COR-L47 (cell line): ENCODE measurements at regions not wholly inside any gene's neighbourhood (a gene's known extent, or its start where the extent isn't known, plus 50 kb on each side); places are given as distances from the start of the nearest gene placed in this dataset.
A peak's percentile ranks its signal among the peaks of the same experiment; 100 is the strongest.

ENCODE experiments used
- DNase-seq: peaks from one replicate; lab custom pipeline; 2025; lab: John Stamatoyannopoulos, UW

DNA sequence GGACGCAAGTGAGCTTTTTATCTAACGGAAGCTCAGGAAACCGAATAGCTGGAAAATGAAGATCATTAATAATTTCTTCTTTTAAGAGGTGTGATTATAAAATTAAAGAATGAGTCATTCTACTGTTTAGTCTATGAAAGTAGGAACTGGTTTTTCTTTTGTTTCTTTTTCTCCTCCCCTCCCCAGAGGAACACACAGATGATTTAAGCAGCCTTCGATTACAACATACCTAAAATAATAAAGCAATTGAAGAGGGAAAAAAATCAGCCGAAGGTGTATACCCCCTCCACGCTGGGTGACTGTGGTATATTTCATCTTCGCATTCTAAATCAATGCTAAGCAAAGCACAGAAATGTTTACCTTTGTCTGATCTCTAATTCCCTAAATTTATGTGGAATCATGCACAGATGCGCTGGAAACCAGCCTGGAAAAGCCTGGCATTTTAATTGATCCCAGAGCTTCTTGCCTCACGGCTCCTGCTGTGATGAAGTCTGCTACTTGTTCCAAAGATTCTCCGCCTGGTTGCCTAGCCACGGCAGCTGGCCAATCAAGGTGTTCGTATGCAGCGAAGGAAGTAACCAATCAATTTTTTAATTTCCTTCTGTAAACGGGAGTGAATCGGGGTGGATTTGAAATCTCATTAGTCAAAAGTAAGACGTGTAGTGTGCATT, 133.9 kb downstream of the FANCF start:
- peak; percentile 45 for DNase-seq

DNA sequence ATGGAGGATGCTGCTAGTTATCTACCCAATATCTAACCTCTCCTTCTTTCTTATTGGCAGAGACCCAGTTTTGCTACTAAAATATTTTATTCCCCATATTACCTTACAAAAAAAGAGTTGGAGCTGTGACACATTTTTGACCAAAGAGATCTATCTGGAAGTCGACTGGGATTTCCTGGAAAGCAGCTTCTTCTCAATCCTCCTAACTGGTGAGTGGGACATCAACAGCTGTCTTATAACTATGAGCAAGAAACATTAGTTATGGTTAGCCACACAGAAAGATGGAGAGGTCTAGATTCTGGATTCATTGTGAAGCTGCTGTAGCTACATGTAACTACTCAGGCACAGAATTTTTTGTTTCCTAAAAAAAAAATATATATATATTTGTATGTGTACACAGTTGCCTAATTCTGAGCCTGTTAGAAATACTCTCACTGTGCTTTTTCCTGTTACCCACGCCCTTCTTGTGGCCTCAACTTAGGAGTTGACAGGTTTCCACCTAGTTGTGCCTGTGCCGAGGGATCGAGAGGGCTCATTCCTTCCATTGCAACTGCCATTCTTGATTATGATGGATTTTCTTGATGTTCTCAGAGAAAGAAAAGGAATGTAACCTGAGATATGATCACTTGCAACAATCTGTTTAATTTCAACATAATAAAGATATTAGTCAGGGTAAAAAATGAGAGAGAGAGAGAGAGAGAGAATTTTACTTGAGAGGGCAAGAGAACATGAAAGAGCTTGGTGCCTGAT, 142.0 kb downstream of the SLC17A6 start:
- DNase-seq: no peak

GRCh38 chr11:22479208-22479607, 141.0 kb downstream of the SLC17A6 start:
- no peak for DNase-seq

DNA sequence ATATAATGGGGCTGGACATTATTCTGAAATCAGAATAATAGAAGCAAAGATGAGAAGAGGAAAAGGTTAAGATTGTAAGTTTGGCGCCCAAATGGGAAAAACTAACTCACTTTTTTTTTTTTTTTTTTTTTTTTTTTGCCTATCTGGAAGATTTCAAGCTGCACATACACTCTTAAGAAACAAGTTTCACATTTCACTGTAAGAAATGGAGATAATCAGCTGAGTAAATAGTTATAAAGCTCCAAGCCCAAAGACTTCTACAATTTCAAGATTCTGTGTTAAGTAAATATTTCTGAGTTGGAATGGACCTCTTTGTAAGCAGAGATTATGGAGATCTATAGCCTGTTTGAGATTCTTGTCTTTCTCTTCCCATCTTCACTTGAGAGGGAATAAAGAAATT, 140.0 kb downstream of the SLC17A6 start:
- no peak for DNase-seq

- no peak for DNase-seq
Measured at GRCh38 chr11:22477312-22477711, 139.1 kb downstream of the SLC17A6 start.

DNA sequence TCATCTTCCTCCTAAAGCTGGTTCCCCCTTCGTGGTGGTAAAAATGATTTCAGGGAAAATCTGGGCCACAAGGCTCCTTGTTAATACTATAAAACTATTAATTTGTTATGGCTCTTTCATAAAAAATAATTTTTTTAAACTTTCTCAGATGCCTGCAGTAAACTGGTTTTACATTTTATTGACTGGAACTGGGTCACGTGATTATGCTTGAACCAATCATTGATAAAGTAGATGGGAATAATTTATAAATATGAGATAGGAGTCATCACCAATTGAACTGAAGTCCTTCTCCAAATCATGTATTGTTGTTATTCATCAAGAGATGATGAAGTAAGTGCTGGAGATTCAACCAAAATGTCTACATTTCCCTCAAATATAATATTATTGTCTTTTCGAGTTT, 138.4 kb downstream of the SLC17A6 start:
- DNase-seq: no peak

DNA sequence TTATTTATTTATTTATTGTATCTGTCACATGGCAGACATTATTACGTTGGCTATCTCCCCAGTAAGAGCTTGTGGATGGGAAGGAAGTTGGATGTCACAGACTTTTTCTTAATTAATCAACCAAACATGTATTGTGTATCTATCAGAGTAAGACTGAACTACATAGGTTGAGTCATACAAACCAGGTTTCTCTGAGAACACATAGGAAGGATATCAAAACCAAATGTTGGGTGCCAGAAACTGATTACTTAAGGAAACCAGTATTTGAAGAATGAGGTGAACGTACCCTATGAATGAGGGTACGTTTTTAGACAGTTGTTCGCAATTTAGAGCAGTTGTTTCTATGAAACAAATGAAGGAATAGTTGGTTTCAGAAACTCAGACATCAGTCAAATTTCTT, 136.4 kb downstream of the SLC17A6 start:
- no peak for DNase-seq

GRCh38 chr11:22473586-22473985, 135.4 kb downstream of the SLC17A6 start:
- DNase-seq: no peak

DNA sequence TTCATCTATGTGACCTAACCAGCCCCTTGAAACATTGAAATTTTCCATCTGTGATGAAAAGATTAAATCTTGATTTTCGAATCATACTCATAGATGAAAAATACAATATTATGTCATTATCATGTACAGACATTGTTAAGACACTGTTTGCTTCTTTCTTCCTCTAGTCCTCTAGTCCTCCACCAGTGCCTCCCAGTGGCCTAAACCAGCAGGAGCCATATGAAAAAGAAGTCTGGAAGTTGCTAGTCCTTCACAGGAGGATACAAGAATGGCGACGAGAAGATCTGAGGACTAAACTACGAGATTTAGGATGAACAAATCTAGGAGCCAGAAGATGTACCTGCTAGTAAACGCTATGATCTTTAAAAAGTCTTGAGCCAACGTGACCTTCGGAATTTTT, 134.1 kb downstream of the SLC17A6 start:
- DNase-seq: no peak

- DNase-seq: no peak
Measured at GRCh38 chr11:22471385-22471784, 133.2 kb downstream of the SLC17A6 start.

DNA sequence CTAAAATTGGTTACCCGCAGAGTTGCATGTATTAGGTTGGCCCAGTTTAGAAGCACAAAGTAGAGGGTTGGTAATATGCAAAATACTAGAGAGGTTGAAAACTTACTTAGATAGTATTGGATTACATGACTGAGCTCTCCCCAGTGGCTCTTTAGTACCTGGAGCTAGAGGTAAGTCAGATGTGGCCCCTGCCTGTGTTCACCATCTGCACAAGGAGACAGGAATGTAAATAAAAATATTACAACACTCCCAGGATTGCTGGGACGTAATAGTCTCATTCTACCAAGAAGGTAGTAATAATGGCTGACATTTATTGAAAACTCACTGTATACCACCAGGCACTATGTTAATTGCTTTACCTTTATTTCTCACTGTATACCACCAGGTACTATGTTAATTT, 129.6 kb downstream of the SLC17A6 start:
- no peak for DNase-seq

DNA sequence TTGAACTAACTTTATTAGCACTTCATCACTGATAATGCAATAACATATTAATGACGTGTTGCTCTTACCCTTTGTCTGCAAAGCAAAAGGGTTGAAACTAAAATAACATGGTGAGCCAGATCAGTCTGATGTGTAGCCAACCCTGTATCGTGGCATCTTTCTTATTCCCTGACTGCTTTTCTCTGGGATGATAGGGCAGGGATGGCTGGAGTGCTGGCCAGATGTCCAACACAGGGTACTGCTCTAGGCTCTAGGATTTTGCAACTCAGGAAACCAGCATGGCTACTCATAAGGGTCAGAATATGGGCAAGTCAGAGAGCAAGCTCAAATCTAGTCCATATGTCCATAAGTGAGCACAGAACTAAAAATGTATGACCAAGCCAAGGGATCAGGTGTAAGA, 129.1 kb downstream of the SLC17A6 start:
- DNase-seq: no peak

- DNase-seq: no peak
Measured at GRCh38 chr11:22466809-22467208, 128.6 kb downstream of the SLC17A6 start.

DNA sequence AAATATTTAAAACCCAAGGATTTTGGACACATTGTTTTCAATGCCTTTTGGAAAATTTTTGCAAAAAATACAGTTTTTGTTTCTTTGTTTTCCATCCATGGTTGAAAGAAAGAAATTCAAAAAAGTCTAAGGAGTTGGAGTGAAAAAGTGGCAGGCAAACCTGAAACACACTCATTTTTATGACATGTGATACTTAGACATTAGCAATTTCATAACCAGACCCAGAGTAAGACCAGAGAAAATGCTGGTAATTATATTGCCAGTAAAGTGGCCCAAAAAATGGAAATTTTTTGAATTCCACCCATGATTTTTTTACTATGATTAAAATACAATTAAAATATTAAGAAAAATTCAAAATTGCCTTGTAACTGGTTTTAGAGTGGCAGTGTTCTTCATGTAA, 128.2 kb downstream of the SLC17A6 start:
- no peak for DNase-seq

GRCh38 chr11:22465620-22466019, 127.4 kb downstream of the SLC17A6 start:
- no peak for DNase-seq

DNA sequence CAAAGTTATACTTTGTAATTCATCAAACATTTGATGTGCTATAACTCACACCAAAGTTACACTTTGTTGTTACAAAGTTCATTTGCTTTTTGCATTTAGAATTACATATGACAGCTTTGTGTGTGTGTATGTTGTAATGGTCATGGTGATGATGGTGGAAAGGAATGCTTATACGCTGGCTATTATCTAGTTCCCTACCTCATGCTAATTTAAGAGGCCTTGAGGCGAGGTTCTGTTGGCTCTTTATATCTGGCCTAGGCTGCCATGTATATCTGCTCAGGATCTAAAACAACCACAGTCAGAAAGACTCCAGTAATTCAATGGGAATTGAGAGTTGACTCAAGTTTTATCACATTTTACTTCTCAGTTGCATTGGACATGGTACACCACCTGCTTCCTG, 123.4 kb downstream of the SLC17A6 start:
- DNase-seq: no peak

DNA sequence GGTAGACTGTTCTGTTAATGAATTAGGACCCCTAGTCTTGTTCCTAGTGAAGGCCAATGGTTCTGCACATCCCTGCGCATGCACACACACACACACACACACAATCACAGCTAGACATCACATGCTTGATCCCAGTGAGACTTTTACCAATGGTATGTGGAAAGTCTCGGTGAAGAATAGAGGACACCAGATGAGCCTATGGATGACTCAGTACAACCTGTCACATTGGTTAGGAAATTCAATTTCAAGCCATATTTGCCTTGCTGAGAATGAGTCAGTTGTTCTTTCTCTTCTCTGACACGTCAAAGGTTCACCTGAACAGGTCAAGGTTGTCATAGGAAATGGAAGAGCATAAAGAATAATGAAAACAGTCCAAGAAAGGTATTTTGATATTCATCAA, 122.0 kb downstream of the SLC17A6 start:
- DNase-seq: no peak

GRCh38 chr11:22459048-22459447, 120.9 kb downstream of the SLC17A6 start:
- no peak for DNase-seq

GRCh38 chr11:22458161-22458560, 120.0 kb downstream of the SLC17A6 start:
- no peak for DNase-seq

DNA sequence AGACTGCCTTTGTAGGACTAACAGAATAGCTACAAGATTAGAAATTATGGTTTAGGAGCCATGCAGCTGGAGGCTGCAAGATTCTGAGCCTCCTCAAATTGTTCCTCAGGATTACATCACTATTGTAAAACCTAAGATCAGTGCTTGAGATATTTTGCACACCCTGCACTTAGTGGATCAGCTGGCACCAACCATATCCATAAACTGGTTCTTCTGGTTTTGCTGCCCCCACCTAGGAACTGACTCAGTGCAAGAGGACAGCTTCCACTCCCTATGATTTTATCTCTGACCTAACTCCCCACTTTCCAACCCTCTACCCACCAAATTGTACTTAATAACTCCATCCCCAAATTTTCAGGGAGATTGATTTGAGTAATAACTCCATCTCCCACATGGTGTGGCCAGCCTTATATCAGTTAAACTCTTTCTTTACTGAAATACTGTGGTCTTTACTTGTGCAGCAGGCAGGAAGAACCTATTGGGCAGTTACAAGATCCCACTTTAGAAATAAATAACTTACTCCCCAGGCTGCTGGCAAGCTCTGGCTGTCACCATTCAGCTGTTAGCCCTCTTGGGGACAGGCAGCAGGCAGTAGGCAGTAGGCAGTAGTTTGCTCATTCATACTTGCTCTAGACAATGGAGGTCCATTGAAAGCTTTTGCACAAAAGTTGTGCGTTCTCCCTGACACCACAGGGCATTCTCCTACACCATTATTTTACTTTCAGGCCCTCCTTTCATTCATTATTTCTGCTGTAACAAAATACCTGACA, 119.0 kb downstream of the SLC17A6 start:
- no peak for DNase-seq

- no peak for DNase-seq
Measured at GRCh38 chr11:22454461-22455090, 116.4 kb downstream of the SLC17A6 start.

DNA sequence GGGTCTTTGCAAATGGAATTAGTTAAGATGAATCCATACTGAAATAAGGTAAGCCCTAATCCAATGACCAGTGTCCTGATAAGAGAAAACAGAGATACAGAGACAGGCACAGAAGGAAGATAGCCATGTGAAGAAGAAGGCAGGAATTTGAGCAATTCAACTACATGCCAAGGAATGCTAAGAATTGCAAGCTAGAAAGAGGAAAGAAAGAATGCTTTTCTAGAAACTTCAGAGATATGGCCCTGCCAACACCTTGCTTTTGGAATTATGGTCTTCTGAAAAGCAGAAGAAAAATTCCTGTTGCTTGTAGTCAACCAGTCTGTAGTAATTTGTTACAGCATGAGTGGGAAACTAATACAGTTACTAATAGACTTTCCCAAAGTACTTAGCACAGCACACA, 111.3 kb downstream of the SLC17A6 start:
- DNase-seq: no peak

DNA sequence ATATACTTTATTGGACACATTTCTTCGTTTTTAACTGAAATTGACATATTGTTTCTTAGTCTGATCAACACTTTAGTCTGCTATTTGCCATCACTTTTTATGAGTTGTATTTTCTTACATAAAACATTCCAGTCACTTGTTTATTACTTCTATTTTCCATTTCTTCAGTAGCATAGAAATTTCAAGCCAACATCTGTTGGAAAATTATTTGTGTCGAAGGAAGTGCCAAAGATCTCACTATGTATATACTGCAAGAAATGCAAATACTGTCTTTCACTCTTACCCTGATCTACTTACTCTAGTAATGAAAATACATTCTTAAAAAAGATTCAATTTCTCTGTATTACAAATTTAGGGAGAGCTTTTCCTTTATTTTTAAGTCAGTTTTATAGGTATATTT, 105.9 kb downstream of the SLC17A6 start:
- DNase-seq: no peak
